Mucosa of gallbladder (tissue), 1 donor: ENCODE measurements at regions not wholly inside any gene's neighbourhood (a gene's known extent, or its start where the extent isn't known, plus 50 kb on each side); places are given as distances from the start of the nearest gene placed in this dataset.

Experiments used
- DNase-seq: peaks from one replicate; pipeline ENCODE4 v3.0.0-alpha.2; 2020; ENCODE audit warnings: low spot score
- donor health status: DM: no; HTN: no; CAD: no.

- DNase-seq, result no peak
Measured at GRCh38 chr2:550860-551567, 126.2 kb downstream of the TMEM18 start.

- no peak for DNase-seq
Measured at GRCh38 chr2:545711-546650, 131.2 kb downstream of the TMEM18 start.

GRCh38 chr2:545228-545627 is 132.0 kb downstream of the TMEM18 start:
- DNase-seq, result no peak

GRCh38 chr2:538646-539045 is 138.6 kb downstream of the TMEM18 start:
- DNase-seq, result no peak

- no peak for DNase-seq
Measured at GRCh38 chr2:535222-535621, 142.0 kb downstream of the TMEM18 start.

- no peak for DNase-seq
Measured at GRCh38 chr2:529852-530251, 147.4 kb downstream of the TMEM18 start.

GRCh38 chr2:529424-529823 is 147.8 kb downstream of the TMEM18 start:
- DNase-seq, result no peak

- no peak for DNase-seq
Measured at GRCh38 chr2:527581-527980, 149.6 kb downstream of the TMEM18 start.

GRCh38 chr2:526918-527317 is 150.3 kb downstream of the TMEM18 start:
- DNase-seq, result no peak

GRCh38 chr2:525611-526010 is 151.6 kb downstream of the TMEM18 start:
- DNase-seq, result no peak

- DNase-seq, result no peak
Measured at GRCh38 chr2:525021-525420, 152.2 kb downstream of the TMEM18 start.

GRCh38 chr2:524442-524841 is 152.8 kb downstream of the TMEM18 start:
- DNase-seq, result no peak

- DNase-seq, result no peak
Measured at GRCh38 chr2:523698-524270, 153.4 kb downstream of the TMEM18 start.

GRCh38 chr2:522776-523175 is 154.4 kb downstream of the TMEM18 start:
- no peak for DNase-seq

GRCh38 chr2:521853-522530 is 155.2 kb downstream of the TMEM18 start:
- no peak for DNase-seq

- no peak for DNase-seq
Measured at GRCh38 chr2:520663-521340, 156.4 kb downstream of the TMEM18 start.

- no peak for DNase-seq
Measured at GRCh38 chr2:516944-517343, 160.3 kb downstream of the TMEM18 start.

GRCh38 chr2:516131-516530 is 161.1 kb downstream of the TMEM18 start:
- no peak for DNase-seq

- DNase-seq, result no peak
Measured at GRCh38 chr2:515441-516127, 161.6 kb downstream of the TMEM18 start.

- DNase-seq, result no peak
Measured at GRCh38 chr2:513981-514706, 163.1 kb downstream of the TMEM18 start.
